ENCODE measurements at regions not wholly inside any gene's neighbourhood (a gene's known extent, or its start where the extent isn't known, plus 50 kb on each side); places are given as distances from the start of the nearest gene placed in this dataset.
"Not testable (repeated sequence)": the region's sequence is repeated elsewhere in the genome, so short reads cannot be mapped to it uniquely, and the experiment has no call there.

DNA sequence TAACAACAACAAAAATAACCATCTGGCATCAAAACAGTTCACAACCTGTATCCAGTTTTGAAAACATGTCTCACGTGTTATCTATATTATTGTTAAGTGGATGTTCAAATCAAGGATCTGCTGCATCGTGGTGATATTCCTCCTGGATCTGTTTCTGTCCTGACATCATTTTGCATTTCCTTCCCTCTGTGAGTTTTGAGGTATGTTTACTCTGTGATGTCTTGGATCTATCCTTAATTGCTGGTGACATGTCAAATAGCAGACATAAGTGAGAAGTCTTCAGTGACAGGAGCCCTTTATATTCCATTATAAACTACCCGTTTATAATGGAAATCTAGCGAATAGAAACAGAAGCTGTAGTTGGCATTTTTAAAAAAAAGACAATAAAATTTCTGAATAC is 381.8 kb upstream of the NOX3 start:
- H3K4me3 ChIP-seq (ENCODE audit: low read length): no peak overlapping the region
- DNase-seq (ENCODE audit: low read depth, low spot score): no peak

DNA sequence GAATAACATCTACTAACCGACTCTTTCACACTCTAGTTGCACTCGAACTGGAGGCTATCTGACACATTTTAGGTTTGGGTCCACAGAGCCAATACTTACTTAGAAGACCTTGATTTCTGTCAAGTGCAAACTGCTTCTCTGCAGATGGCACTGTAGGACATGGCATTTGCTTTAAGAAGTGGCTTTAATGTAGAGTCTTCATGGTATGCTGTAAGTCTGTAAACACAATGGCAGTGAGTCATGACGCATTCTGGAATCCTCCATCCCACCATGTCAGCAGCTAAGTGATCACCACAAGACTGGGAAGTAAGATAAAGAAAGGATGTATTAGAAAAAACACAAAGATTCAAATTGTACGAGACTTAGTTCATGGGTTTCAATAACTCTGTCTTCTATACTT is 377.0 kb upstream of the NOX3 start:
- no peak for DNase-seq (ENCODE audit: low read depth, low spot score)
- H3K4me3 ChIP-seq (ENCODE audit: low read length): no peak overlapping the region

DNA sequence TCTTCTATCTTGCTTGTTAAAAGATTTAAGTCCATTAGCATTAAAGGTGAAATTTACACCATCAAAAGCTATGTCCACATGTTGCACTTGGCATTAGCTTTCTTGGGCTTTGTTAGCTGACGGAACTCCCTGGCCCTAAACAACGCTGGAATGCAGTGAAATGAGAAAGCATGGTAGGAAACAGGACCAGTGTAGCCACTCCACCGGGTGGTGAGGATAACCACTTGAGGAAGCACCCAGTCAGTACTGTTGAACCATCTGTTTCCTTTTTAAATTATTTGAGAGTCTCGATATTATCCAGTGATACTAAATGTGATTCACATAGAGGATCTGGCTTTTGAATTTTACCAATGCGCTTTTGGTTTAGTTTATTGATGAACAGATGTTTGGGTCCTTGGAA is 374.9 kb upstream of the NOX3 start:
- no peak for DNase-seq (ENCODE audit: low read depth, low spot score)
- H3K4me3 ChIP-seq (ENCODE audit: low read length): no peak overlapping the region

DNA sequence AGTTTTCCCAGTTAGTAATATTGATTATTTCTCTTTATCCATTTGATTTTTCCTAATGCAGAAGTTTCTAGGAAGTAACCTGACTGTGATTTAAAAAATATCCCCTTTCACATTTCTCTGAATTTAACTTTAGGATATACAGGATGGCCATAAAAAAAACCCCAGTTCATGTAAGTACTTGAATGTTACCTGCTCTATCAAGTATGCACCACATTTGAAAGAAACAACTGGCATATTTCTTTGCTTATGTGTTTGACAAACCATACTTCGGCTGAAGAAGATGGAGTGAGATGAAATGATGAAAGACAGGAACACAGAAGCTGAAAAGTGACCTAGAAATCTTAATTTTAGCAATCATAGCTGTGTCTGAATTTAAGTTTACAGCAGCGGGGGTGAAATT is 374.0 kb upstream of the NOX3 start:
- no peak overlapping the region for H3K4me3 ChIP-seq (ENCODE audit: low read length)

GRCh38 chr6:155828989-155829388 is 373.4 kb upstream of the NOX3 start:
- no peak for DNase-seq (ENCODE audit: low read depth, low spot score)
- H3K4me3 ChIP-seq (ENCODE audit: low read length): no peak overlapping the region

More for the DNA sequence above, 374.0 kb upstream of the NOX3 start:
- no peak for DNase-seq (ENCODE audit: low read depth, low spot score)

GRCh38 chr6:155818698-155819097 is 363.1 kb upstream of the NOX3 start:
- H3K4me3 ChIP-seq (ENCODE audit: low read length): no peak overlapping the region
- no peak for DNase-seq (ENCODE audit: low read depth, low spot score)

DNA sequence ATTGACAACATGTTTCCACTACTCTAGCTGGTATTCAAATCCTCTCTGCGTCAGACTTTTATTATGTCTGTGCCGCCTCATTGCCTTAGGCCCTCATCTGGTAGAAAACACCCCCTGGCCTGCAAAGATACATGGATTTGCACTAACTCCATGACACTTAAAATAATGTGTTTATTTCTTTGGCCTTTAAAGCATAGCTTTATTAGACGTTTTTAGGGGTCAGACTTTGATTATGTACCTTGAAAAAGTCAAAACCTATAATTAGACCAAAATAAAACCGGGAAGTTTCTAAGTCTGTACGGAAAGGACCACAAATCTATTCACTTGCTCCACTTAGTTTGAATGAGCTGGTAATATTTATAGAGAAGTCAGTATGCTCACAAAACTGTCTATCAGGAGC is 357.9 kb upstream of the NOX3 start:
- no peak overlapping the region for H3K4me3 ChIP-seq (ENCODE audit: low read length)
- DNase-seq (ENCODE audit: low read depth, low spot score): no peak

- no peak overlapping the region for H3K4me3 ChIP-seq (ENCODE audit: low read length)
- no peak for DNase-seq (ENCODE audit: low read depth, low spot score)
These were observed 351.6 kb upstream of the NOX3 start for GRCh38 chr6:155807243-155807642.

DNA sequence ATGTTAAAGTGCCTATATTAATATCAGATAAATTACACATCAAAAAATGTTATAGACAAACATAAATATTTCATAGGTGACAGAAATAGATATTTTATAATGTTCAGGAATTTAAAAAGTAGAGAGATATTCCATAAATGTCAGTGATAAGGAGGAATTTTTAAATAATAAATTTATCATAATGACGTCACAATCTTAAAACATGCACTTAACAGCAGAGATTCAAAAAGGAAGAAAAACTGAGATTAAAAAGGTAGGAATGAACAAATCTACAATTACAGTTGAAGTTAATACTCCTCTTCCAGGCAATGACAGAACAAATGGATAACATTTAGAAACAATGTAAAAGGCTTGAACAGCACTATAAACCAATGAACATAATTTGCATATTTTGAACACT is 345.4 kb upstream of the NOX3 start:
- no peak overlapping the region for H3K4me3 ChIP-seq (ENCODE audit: low read length)
- no peak for DNase-seq (ENCODE audit: low read depth, low spot score)

- not testable (repeated sequence) for DNase-seq (ENCODE audit: low read depth, low spot score); H3K4me3 ChIP-seq (ENCODE audit: low read length)
These were observed 343.2 kb upstream of the NOX3 start for GRCh38 chr6:155798876-155799275.

DNA sequence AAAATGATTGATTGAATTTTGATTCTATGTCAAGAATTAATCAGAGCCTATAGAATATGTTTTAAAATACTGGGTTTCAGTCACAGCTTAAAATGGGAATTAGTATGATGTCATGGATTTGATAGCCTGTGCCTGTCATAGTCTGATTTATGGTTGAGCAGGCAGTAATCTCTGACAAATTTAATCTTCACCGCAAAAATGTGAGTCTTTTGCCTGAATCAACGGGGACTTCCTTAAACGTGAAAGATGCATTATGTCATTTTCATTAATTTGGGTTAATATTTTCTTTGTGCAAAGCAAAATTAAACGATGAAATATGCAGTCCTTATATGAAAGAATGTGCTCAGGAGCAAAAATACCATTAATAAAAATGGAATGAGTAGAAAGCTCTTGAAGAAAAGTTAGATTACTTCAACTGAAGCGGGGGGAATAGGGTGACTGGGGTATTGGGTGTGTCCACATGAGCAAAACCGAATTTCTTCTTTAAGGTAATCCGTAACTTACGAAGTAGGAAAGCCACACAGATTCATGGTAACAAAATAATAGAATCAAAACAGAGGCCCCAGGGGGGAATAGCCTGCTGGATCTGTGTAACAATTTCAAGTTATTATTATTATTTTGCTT is 339.6 kb upstream of the NOX3 start:
- H3K4me3 ChIP-seq (ENCODE audit: low read length): no peak overlapping the region
- no peak for DNase-seq (ENCODE audit: low read depth, low spot score)

DNA sequence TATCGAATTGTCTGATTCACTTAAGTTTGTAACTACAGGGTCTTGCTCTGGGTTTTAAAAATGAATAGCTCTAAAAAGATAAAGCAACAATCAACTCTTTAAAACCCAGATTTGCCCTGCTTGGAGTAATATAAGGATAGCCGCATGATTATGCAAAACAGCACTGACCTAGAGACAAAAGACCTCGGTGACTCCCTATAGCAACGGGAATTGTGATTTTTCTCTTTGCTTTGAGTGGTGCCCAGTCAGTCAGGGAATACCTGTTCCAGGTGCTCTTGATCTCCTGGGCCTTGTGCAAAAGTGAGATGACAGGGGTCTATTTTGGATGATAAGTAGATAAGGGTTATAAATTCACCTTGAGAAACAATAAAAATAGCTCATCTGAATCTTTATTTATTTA is 336.3 kb upstream of the NOX3 start:
- no peak for DNase-seq (ENCODE audit: low read depth, low spot score)
- no peak overlapping the region for H3K4me3 ChIP-seq (ENCODE audit: low read length)

DNA sequence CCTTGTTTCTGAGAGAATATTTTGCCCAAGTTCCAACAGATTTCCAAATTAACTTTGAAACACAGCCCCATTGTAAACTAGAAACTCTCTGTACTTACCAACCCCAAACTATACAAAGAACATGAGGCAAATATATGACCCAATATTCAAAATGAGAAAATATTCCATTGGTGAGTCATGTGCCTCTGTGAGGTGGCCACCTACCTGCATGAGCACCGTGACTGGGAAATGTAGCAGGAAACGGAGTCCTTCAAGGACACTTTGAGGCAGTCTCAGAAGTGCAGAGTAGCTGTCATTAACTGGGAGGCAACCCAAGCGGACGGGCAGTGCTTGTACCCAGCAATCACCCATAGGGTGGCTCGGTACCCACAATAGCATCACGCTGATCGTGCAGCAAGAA is 335.5 kb upstream of the NOX3 start:
- no peak for DNase-seq (ENCODE audit: low read depth, low spot score)
- no peak overlapping the region for H3K4me3 ChIP-seq (ENCODE audit: low read length)

DNA sequence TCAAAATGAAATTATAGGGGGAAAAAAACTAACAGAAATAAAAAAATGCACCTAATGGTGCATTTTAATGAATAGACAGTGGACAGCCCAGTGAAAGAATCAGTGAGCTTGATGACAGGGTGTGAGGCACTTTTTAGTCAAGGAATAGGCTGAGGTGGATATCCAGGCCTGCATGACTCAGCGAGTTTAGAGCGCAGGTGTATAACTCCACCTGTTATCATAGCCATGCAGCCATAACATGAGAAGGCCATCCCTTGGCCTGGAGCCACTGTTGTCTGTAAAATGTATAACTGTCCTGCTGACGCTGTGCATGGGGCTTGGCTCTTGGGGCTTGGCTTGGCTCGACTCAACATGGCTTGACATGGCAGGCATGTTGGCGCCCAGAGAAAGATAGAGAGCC is 331.5 kb upstream of the NOX3 start:
- no peak overlapping the region for H3K4me3 ChIP-seq (ENCODE audit: low read length)
- no peak for DNase-seq (ENCODE audit: low read depth, low spot score)

- no peak overlapping the region for H3K4me3 ChIP-seq (ENCODE audit: low read length)
- DNase-seq (ENCODE audit: low read depth, low spot score): no peak
These were observed 330.9 kb upstream of the NOX3 start for GRCh38 chr6:155786528-155786927.

GRCh38 chr6:155782739-155783459 is 327.3 kb upstream of the NOX3 start:
- no peak for DNase-seq (ENCODE audit: low read depth, low spot score)

DNA sequence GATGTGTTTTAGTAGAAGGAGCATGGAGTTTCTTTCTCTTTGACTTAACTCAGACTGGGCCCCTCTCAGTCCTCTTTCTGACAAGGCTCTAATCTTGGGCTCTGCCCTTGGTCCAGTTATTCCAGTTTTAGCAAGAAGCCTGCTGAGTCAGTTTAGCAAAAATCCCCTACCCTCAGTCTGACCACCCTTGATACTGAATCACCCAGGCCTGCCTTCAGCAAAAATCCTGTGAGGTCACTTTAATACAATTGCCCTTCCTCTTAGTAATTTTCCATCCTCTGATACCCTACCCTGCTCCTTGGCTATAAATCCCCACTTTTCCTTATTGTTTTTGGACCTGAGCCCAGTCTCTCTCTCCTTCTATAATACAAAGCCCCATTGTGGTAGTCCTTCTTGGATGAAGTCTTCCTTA is 326.7 kb upstream of the NOX3 start:
- no peak for DNase-seq (ENCODE audit: low read depth, low spot score)
- no peak overlapping the region for H3K4me3 ChIP-seq (ENCODE audit: low read length)

More at GRCh38 chr6:155782739-155783459, 327.3 kb upstream of the NOX3 start:
- no peak overlapping the region for H3K4me3 ChIP-seq (ENCODE audit: low read length)

DNA sequence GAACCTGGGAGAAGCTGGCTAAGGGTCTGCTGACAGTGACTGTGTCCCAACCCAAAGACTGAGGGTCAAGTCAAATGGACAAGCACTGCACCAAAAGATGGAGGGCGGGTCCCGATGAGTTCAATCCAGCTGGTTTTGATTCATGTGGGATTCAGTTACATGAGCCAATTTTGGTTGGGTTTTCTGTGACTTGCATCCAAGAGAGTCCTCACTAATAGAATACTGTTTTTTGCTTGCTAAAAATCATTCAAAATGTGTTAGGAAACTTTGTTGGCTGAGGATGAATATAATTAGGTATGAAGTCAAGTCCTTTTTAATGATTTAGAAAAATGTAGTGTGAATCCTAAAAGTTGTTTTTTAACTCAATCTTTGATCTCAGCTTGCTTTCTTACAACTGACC is 323.8 kb upstream of the NOX3 start:
- no peak overlapping the region for H3K4me3 ChIP-seq (ENCODE audit: low read length)
- DNase-seq (ENCODE audit: low read depth, low spot score): no peak

DNA sequence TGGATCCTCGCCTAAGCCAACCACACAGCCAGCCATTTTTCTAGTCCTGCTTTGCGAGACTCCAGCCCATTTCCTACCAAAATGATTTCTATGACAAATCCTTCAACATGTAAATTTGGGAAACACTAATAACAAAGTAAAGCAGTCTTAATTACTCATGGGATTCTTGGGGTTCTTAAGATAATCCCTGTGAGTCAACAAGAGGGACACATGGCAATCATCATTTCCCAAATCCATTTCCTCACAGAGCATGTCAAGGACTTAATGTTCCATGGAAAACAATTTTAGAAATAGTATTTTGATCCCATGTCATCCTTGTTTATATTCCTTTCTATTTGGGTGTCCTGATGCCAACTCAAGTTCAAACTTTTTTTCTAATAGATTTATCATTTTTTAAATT is 322.7 kb upstream of the NOX3 start:
- no peak for DNase-seq (ENCODE audit: low read depth, low spot score)
- no peak overlapping the region for H3K4me3 ChIP-seq (ENCODE audit: low read length)

- H3K4me3 ChIP-seq (ENCODE audit: low read length): no peak overlapping the region
- DNase-seq (ENCODE audit: low read depth, low spot score): no peak
These were observed 316.2 kb upstream of the NOX3 start for GRCh38 chr6:155771822-155772221.

GRCh38 chr6:155770856-155771255 is 315.2 kb upstream of the NOX3 start:
- H3K4me3 ChIP-seq (ENCODE audit: low read length): no peak overlapping the region
- no peak for DNase-seq (ENCODE audit: low read depth, low spot score)

Measured in Jurkat, Clone E6-1 (cell line).